Ovary (tissue), 3 donors: ENCODE measurements at regions not wholly inside any gene's neighbourhood (a gene's known extent, or its start where the extent isn't known, plus 50 kb on each side); places are given as distances from the start of the nearest gene placed in this dataset.

Experiments
- POLR2A ChIP-seq: fragments of 450-650 bp; IDR thresholded peaks from one replicate; pipeline ENCODE4 v1.6.1; 2017; ENCODE audit warnings: antibody characterized with exemption, mild to moderate bottlenecking, moderate library complexity
- TF ChIP-seq, protein P1 (sequence below), 3 donors: fragments of 450-650 bp in 2 of 3; fragments of 200-600 bp in 1 of 3; IDR thresholded peaks; one replicate each; pipeline versions ENCODE4 v1.5.1 to v1.8.0; 2016 to 2022; ENCODE audit warnings: antibody characterized with exemption in 3 of 3, mild to moderate bottlenecking in 1 of 3
- donor health status: DM: no; HTN: no; CAD: no.

DNA sequence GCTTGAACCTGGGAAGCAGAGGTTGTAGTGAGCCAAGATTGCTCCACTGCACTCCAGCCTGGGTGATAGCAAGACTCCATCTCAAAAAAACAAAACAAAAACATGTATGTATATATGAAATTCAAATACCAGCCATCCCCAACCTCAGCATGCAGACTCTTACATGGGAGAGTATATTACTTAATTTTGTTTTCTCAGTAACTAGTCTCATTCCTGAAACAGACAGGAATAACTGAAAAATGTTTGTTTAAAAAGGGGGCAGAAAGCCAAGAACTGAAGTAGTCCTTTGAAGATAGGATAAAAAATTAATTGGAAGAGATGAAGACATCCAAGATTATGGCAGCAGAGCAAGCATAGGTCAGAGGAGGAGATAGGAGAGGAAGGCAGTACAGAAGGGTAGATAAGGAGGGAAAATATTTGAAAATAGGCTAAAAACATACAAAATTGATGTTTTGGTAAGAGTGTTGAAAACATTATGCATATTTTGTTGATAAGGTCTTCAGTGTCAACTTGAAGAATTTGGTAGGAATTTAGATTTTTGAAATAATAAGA lies 309.9 kb downstream of the MAT2B start:
- TF ChIP-seq, protein P1, sequence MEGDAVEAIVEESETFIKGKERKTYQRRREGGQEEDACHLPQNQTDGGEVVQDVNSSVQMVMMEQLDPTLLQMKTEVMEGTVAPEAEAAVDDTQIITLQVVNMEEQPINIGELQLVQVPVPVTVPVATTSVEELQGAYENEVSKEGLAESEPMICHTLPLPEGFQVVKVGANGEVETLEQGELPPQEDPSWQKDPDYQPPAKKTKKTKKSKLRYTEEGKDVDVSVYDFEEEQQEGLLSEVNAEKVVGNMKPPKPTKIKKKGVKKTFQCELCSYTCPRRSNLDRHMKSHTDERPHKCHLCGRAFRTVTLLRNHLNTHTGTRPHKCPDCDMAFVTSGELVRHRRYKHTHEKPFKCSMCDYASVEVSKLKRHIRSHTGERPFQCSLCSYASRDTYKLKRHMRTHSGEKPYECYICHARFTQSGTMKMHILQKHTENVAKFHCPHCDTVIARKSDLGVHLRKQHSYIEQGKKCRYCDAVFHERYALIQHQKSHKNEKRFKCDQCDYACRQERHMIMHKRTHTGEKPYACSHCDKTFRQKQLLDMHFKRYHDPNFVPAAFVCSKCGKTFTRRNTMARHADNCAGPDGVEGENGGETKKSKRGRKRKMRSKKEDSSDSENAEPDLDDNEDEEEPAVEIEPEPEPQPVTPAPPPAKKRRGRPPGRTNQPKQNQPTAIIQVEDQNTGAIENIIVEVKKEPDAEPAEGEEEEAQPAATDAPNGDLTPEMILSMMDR (IDR thresholded peaks at IDR 0.05), result no peak
- TF ChIP-seq POLR2A, result no peak
